NCI-H345 (cell line): ENCODE measurements at regions not wholly inside any gene's neighbourhood (a gene's known extent, or its start where the extent isn't known, plus 50 kb on each side); places are given as distances from the start of the nearest gene placed in this dataset.
"Not testable (repeated sequence)": the region's sequence is repeated elsewhere in the genome, so short reads cannot be mapped to it uniquely, and the experiment has no call there.

ENCODE experiments used
- DNase-seq: peaks from one replicate; lab custom pipeline; 2025; lab: John Stamatoyannopoulos, UW

- DNase-seq: no peak
Measured at GRCh38 chr6:167470836-167471547, 146.1 kb downstream of the TTLL2 start.

DNA sequence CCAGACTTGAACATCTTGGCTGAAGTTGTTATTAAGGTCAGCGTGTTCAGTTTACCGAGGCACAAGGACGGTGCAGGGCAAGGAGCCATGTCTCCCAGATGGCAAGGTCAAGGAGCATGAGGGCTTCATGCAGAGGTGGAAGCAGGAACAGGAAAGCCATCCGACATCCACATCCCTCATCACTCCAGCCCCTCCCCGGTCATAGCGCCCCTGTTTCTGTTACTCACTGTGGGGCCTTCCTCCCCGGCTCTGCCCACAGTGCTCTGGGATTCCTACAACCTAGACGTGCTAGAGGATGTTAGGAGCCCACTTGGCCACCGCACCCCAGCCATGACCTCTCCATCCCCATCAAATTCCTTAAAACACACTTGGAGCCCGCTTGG lies 146.7 kb downstream of the TTLL2 start:
- no peak for DNase-seq

DNA sequence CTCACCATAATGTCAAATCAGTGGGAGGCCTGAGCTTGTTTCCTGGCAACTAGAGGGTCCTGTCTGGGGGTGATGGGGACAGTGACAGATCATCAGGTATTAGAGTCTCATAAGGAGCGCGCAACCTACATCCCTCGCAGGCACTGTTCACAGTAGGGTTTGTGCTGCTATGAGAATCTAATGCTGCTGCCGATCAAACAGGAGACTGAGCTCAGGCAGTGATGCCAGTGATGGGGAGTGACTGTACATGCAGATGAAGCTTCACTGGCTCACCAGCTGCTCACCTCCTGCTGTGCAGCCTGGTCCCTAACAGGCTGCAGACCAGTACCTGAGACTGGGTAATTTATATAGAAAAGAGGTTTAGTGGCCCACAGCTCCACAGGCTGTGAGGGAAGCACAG lies 147.3 kb downstream of the TTLL2 start:
- DNase-seq: peak; percentile 26

GRCh38 chr6:167472880-167473279 lies 148.0 kb downstream of the TTLL2 start:
- DNase-seq: no peak

GRCh38 chr6:167474171-167474570 lies 149.3 kb downstream of the TTLL2 start:
- no peak for DNase-seq

DNA sequence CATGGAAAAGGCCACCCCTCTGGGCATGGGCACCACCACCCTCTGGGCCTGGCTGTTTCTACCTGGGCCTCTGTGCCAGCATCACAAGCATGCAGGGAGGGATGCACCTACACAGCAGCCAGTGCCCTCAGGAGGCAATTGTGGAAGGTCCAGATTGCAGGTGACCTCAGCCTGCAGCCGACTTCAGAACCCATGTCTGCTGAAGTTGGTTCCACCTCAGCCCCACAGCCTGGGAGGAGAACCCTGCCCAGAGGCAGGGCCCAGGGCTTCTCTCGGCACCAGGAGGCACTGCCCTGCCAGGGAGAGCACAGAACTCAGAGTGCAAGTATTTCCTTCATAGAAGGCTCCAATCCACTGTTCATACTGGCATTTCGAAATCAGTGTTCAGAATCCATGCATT lies 149.8 kb downstream of the TTLL2 start:
- DNase-seq: no peak

GRCh38 chr6:167475947-167476346 lies 151.1 kb downstream of the TTLL2 start:
- DNase-seq: peak; percentile 58

DNA sequence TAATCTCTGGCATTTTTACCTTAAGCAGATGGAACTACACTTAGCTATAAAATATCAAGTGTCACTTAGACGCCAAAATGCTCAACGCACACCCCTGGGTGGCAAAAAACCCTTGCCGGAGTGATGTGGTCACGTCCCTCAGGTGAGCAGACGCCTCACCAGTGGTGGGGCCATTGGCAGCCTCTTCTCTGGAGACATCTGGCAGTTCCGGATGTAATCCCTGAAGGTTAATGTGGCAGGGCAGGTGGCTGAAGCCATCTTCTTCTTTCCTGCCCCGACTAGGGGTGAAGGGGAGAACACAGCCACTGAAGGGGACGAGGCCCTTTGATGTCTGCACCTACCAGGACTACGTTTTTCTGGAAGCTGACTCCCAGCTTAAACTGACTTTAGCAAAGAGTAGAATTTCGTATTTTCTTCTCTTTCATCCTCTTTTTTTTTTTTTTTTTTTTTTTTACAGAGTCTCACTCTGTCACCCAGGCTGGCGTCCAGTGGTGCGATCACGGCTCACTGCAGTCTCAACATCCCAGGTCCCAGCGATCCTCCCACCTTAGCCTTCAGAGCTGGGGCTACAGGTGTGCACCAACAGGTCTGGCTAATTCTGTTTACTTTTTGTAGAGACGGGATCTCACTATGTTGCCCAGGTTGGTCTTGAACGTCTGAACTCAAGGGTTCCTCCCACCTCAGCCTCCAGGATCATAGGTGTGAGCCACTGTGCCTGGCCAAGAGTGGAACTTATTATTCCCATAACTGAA lies 152.1 kb downstream of the TTLL2 start:
- DNase-seq: no peak

DNA sequence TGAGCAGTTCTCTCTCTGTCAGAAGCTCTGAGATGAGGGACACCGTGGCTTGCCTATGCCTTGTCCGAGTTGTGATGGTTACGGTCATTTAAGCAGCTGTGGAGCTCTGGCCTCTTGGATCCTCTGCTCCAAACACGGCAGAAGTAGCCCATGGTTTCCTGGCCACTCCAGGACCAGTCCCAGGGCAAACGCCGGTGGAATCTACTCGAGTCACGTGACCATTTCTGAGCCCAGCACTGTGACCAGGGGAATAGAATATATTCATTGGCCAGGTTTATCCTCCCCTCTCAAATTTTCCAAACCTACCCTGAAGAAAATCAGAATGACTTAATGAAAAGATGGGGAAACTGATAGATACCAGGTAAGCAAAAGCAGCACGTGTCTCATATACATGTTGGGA lies 152.8 kb downstream of the TTLL2 start:
- no peak for DNase-seq

GRCh38 chr6:167479301-167479700 lies 154.4 kb downstream of the TTLL2 start:
- no peak for DNase-seq

DNA sequence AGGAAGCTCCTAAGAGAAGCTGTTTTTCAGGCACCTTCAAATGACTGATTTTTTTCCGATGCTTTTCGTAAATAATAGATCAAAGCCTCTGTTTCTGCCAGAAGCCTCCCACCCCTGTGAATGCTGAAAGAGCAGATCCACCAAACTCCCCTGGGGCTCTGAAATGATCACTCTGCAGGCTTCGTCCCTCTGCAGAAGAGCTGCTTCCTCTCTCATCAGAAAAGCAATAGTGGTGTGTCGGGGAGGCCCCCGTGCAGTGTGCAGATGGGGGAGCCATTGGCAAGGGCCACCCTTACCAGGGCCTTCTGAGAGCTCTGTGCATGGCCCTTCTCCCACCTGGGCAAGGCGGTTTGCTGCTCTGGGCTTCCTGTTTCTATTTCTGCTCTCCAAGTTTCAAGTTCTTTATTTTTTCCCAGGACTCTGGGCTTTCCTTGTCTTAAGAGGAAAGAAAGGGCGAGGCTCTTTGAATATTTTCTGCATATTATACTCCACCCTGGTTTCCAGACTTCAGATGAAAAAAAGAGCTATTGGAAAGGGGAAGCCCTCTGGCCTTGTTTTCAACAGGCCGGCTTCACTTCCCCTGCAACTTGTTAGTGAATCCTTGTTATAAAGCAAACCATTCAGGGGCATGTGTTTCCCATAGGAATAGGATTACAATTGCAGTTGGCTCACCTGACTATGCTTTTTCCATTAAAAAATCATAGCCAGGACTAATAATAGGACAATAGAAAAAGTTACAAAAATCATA lies 155.2 kb downstream of the TTLL2 start:
- DNase-seq: no peak

- DNase-seq: no peak
Measured at GRCh38 chr6:167481307-167481926, 156.5 kb downstream of the TTLL2 start.

GRCh38 chr6:167482801-167483200 lies 157.9 kb downstream of the TTLL2 start:
- not testable (repeated sequence) for DNase-seq

DNA sequence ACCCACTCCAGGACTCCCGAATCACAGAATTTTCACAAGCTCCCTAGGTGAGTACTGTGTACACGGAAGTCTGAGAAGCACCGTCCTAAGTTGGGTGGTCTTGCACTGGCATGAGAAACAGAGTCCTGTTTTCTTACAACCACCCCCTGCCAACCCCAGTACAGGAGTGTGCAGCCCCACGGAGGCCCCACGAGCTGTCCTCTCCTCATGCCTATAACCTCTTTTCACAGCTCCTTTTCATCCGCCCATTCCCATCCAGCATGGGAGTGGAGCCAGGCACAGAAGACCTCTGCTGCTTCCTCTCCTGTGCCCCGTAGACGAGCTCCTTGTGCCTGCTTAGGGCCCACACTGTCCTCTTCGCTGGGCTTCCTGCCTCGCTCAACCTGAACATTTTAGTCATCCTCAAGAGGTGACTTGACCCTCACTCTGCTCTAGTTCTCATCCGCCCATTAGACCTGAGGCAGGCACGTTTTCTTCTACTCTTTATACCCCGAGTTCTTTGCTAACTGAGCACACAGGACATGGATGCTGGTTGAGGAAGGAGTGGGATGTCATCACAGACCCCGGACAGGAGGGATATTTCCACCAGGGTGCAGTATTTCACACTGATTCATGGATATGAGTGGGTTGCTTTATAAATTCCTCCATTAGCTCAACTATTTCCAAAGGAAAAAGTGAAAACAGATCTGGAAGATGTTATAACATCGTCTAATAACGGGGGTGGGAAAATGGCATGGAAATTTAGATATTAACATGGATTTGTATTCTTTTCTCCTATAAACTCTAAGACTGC lies 160.5 kb downstream of the TTLL2 start:
- no peak for DNase-seq

GRCh38 chr6:167487749-167488664 lies 163.1 kb downstream of the TTLL2 start:
- DNase-seq: no peak

- DNase-seq: no peak
Measured at GRCh38 chr6:167491438-167492099, 166.7 kb downstream of the TTLL2 start.

- DNase-seq: no peak
Measured at GRCh38 chr6:167492100-167492449, 167.2 kb downstream of the TTLL2 start.

GRCh38 chr6:167493310-167493709 lies 168.4 kb downstream of the TTLL2 start:
- DNase-seq: no peak

GRCh38 chr6:167493976-167494697 lies 169.3 kb downstream of the TTLL2 start:
- DNase-seq: no peak
